ENCODE measurements at regions not wholly inside any gene's neighbourhood (a gene's known extent, or its start where the extent isn't known, plus 50 kb on each side); places are given as distances from the start of the nearest gene placed in this dataset.
"Not testable (repeated sequence)": the region's sequence is repeated elsewhere in the genome, so short reads cannot be mapped to it uniquely, and the experiment has no call there.

DNA sequence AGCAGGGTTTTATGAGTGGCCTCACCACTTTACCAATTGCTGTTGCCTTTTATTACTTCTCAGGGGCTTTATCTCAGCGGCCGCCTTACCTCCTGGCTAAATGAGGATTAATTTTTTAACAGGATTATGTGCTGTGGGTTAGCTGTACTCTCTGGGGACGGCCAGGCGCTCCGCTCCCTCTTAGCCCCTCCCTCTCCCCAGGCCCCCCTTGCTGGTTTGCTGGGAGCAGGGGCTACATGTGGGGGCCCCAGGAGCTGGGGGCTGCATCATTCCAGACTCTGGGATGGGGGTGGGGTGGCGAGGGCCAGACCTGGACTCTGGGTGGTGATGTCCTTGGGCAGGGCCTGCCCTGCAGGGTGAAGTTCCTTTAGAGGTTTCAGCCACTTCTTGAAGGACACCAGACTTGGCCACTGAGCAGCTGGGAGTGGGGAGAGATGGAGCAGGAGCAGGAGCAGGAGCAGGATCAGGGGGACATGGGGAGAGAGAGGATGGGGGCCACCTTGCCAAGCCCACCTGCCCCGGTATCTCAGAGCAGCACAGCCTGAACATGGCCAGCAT, 196.1 kb downstream of the GOLGA6L6 start:
- DNase-seq: no peak

DNA sequence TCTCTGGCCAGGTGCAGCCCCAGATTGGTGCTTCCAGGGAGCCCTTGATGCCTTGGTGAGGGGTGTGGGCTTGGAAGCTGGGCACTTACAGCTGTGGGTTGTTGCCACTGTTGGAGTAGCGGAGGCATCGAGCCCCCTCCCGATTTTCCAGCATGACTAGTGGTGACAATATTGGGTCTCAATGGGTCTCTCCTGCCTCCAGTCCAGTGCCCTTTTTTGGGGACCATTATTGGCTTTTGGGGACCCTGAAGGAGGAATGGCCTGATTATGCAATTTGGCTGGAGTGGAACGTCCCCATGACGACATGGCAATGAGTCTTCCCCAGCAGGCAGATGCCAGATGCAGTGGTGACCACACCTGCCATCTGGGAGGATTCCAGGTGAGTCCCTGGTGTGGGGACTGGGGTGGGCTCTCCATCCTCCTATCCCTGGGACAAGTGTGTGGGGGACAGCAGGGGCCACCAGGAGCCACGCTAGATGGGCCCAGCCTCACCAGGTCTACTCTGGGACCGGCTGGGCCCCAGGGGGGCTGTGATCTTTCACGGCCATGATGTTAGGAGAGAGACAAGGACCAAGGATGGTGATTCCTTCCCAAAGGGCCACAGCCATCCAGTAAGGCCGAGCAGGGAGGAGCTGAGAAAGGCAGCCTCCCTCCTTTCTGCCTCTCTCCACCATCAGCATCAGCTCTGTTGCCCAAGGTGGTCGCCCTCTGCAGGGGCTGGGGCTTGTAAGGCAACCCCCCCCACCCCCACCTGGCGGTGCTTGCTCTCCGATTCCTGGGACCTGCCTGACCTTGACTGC, 196.8 kb downstream of the GOLGA6L6 start:
- no peak for DNase-seq

- not testable (repeated sequence) for DNase-seq
Measured at GRCh38 chr15:20343395-20344211, 198.0 kb downstream of the GOLGA6L6 start.

- DNase-seq: not testable (repeated sequence)
Measured at GRCh38 chr15:20342601-20343394, 198.8 kb downstream of the GOLGA6L6 start.

- peak; percentile 70 for DNase-seq
Measured at GRCh38 chr15:20341901-20342600, 199.5 kb downstream of the GOLGA6L6 start.

- DNase-seq: peak; percentile 72
Measured at GRCh38 chr15:20340931-20341661, 200.5 kb downstream of the GOLGA6L6 start.

DNA sequence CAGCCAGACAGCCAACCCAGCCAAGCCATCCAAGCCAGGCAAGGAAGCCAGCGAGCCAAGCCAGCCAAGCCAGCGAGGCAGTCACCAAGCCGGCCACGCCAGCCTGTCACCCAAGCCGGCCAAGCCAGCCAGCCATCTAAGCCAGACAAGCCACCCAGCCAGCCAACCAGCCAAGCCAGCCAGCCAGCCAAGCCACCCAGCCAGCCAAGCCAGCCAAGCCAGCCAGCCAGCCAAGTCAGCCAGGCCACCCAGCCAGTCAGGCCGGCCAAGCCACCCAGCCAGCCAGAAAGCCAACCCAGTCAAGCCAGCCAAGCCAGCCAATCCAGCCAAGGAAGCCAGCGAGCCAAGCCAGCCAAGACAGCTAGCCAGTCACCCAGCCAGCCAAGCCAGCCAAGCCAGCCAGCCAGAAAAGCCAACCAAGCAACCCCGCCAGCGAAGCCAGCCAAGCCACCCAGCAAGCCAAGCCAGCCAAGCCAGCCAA, 201.2 kb downstream of the GOLGA6L6 start:
- DNase-seq: peak; percentile 75

- not testable (repeated sequence) for DNase-seq
Measured at GRCh38 chr15:20339086-20339791, 202.4 kb downstream of the GOLGA6L6 start.

GRCh38 chr15:20338671-20339070, 202.9 kb downstream of the GOLGA6L6 start:
- DNase-seq: not testable (repeated sequence)

DNA sequence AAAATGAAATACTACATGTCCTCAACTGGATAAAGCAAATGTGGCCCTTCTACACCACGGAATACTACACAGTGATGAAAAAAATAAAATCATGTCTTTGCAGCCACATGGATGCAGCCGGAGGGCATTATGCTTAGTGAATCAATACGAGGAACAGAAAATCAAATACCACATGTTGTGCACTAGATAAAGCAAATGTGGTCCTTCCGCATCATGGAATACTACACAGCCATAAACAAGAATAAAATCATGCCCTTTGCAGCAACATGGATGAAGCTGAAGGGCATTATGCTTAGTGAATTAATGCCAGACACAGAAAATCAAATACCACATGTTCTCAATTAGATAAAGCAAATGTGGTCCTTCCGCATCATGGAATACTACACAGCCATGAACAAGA, 204.4 kb downstream of the GOLGA6L6 start:
- not testable (repeated sequence) for DNase-seq

DNA sequence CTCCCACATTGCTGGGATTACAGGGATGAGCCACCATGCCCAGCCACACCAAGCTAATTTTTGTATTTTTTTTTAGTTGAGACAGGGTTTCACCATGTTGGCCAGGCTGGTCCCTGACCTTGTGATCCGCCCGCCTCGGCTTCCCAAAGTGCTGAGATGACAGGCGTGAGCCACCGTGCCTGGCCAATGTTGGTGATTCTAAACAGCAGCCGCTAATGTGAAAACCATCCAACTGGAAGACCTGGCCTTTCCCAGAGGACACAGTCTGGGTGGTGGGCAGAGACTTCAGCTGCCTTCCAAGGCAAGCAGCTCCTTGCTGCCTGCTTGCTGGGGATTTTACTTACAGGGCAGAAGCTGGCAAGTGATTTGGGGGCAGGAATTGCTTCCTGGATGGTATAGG, 207.1 kb downstream of the GOLGA6L6 start:
- DNase-seq: not testable (repeated sequence)

DNA sequence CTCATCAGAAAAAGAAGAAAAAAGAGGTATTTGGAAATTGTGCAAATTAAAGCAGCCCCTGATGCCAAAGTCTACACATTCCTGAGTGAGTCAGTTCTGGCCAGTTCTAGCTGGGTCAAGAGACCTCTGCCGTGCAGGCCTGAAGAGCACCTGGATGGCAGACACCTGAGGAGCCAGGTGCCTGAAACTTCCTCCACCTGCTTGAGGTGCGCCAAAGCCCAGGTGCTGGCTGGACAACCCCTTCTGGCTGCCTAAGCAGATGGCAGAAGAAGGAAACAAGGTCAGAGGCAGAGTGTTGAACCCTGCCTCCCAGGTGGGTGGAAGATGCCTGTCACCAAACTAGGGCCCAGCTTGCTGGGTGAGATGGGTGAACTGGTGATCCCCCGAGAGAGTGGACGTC, 215.8 kb downstream of the GOLGA6L6 start:
- DNase-seq: not testable (repeated sequence)

GRCh38 chr15:20317132-20317531, 224.5 kb downstream of the GOLGA6L6 start:
- DNase-seq: not testable (repeated sequence)

DNA sequence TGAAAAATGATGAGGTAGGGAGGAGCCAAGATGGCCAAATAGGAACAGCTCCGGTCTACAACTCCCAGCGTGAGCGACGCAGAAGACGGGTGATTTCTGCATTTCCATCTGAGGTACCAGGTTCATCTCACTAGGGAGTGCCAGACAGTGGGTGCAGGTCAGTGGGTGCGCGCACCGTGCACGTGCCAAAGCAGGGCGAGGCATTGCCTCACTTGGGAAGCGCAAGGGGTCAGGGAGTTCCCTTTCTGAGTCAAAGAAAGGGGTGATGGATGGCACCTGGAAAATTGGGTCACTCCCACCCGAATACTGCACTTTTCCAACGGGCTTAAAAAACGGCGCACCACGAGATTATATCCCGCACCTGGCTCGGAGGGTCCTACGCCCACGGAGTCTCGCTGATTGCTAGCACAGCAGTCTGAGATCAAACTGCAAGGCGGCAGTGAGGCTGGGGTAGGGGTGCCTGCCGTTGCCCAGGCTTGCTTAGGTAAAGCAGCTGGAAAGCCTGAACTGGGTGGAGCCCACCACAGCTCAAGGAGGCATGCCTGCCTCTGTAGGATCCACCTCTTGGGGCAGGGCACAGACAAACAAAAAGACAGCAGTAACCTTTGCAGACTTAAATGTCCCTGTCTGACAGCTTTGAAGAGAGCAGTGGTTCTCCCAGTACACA, 230.5 kb downstream of the GOLGA6L6 start:
- not testable (repeated sequence) for DNase-seq

DNA sequence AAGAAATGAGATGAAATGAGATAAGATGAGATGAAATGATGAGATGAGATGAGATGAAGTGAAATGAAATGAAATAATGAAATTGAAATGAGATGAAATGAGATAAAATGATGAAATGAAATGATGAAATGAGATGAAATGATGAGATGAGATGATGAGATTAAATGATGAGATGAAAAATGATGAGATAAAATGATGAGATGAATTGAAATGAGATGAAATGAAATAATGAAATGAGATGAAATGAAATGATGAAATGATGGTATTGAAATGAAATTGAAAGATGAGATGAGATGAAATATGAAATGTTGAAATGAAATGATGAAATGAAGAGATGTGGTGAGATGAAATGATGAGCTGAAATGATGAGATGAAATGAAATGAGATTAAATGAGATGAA, 231.0 kb downstream of the GOLGA6L6 start:
- DNase-seq: no peak

DNA sequence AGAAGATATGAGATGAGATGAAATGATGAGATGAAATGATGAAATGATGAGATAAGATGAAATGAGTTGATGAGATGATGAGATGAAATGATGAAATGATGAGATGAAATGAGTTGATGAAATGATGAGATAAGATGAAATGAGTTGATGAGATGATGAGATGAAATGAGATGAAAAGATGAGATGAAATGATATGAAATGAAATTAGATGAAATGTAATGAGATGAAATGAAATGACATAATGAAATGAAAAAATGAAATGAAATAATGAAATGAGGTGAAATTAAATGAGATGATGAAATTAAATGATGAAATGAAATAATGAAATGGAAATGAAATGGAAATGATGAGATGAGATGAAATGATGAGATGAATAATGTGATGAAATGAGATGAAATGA, 231.6 kb downstream of the GOLGA6L6 start:
- DNase-seq: not testable (repeated sequence)

DNA sequence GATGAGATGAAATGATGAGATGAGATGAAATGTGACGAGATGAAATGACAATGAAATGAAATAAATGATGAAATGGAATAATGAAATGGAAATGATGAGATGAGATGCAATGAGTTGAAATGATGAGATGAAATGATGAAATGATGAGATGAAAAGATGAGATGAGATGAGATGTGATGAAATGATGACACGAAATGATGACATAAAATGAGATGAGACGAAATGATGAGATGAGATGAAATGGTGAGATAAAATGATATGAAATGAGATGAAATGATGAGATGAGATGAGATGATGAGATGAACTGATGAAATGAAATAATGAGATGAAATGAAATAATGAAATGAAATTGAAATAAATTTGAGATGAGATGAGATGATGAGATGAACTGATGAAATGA, 232.2 kb downstream of the GOLGA6L6 start:
- DNase-seq: not testable (repeated sequence)

DNA sequence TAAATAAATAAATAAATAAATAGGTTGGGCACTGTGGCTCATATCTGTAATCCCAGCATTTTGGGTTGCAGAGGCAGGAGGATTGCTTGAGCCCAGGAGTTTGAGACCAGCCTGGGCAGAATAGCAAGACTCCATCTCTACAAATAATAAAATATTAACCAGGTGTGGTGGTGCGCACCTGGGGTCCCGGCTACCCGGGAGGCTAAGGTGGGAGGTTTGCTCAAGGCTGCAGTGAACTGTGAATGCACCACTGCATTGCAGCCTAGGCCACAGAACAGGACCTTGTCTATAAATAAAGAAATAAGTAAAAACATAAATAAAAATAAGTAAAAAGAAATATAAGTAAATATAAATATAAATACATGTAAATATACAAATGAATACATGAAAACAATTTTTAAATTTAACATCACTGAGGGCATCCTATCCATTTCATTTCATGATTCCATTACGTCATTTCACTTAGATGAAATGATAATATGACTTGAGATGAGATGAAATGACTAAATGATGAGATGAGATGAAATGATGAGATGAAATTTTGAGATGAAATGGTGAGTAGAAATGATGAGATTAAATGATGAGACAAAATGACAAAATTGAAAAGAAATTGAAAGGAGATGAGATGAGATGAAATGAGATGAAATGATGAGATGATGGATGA, 233.4 kb downstream of the GOLGA6L6 start:
- DNase-seq: not testable (repeated sequence)

DNA sequence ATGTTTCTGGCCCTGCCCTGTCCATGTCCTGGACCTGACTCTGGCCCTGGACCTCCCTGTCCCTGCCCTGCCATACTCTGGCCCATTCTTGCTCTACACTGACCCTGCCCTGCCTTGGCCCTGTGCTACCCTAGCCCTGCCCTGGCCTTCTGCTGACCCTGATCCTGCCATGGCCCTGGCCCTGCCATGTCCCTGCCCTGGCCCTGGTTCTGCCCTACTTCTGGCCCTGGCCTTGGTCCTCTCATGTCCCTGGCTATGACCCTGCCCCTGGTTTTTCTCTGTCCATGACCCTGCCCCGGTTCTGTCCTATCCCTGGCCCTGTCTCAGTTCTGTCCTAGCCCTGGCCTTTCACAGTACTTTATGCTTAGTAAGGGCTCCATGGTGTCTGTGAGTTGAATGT, 234.5 kb downstream of the GOLGA6L6 start:
- not testable (repeated sequence) for DNase-seq

All from activated CD8-positive, alpha-beta memory T cell treated with anti-CD3 and anti-CD28 coated beads for 24 hours (primary cell).